HEK293 (cell line): ENCODE measurements at regions not wholly inside any gene's neighbourhood (a gene's known extent, or its start where the extent isn't known, plus 50 kb on each side); places are given as distances from the start of the nearest gene placed in this dataset.

ENCODE experiments used
- BCL11A ChIP-seq: fragments of 450-650 bp; formaldehyde crosslinking; IDR thresholded peaks from 2 replicates; pipeline ENCODE4 v1.5.1; 2016; ENCODE audit warnings: low read depth, missing biosample characterization, missing genetic modification characterization
- CTCF ChIP-seq: fragments of 450-650 bp; formaldehyde crosslinking; IDR thresholded peaks from 2 replicates; pipeline ENCODE4 v1.5.1; 2016; ENCODE audit warnings: missing biosample characterization, missing genetic modification characterization
- EGR2 ChIP-seq: fragments of 450-650 bp; formaldehyde crosslinking; IDR thresholded peaks from 2 replicates; pipeline ENCODE4 v1.5.1; 2016; ENCODE audit warnings: low read depth, missing biosample characterization, missing genetic modification characterization
- HOXA7 ChIP-seq: sonication (generic); formaldehyde crosslinking; IDR thresholded peaks from 2 replicates; pipeline ENCODE4 v1.8.1; 2022; ENCODE audit warnings: missing genetic modification reagents, borderline replicate concordance
- KLF16 ChIP-seq: fragments of 450-650 bp; formaldehyde crosslinking; IDR thresholded peaks from 2 replicates; pipeline ENCODE4 v1.5.1; 2017; ENCODE audit warnings: missing biosample characterization, missing genetic modification characterization
- PRDM1 ChIP-seq: fragments of 450-650 bp; formaldehyde crosslinking; IDR thresholded peaks from 2 replicates; pipeline ENCODE4; 2016; ENCODE audit warnings: missing biosample characterization, missing genetic modification characterization
- REST ChIP-seq: fragments of 450-650 bp; formaldehyde crosslinking; IDR thresholded peaks from 2 replicates; pipeline ENCODE4 v1.5.1; 2016; ENCODE audit warnings: missing biosample characterization, missing genetic modification characterization
- ZBTB10 ChIP-seq: fragments of 450-650 bp; formaldehyde crosslinking; IDR thresholded peaks from 2 replicates; pipeline ENCODE4 v1.5.1; 2016; ENCODE audit warnings: missing biosample characterization, missing genetic modification characterization
- ZBTB17 ChIP-seq: fragments of 450-650 bp; formaldehyde crosslinking; IDR thresholded peaks from 2 replicates; pipeline ENCODE4 v1.5.1; 2016; ENCODE audit warnings: missing biosample characterization, missing genetic modification characterization
- ZBTB21 ChIP-seq: fragments of 450-650 bp; formaldehyde crosslinking; IDR thresholded peaks from 2 replicates; pipeline ENCODE4 v1.5.1; 2017; ENCODE audit warnings: missing biosample characterization, missing genetic modification characterization
- ZBTB49 ChIP-seq: fragments of 450-650 bp; formaldehyde crosslinking; IDR thresholded peaks from 2 replicates; pipeline ENCODE4 v1.5.1; 2016; ENCODE audit warnings: missing biosample characterization, missing genetic modification characterization, low read depth
- ZFP37 ChIP-seq: fragments of 450-650 bp; formaldehyde crosslinking; IDR thresholded peaks from 2 replicates; pipeline ENCODE4 v1.5.1; 2016; ENCODE audit warnings: missing biosample characterization, missing genetic modification characterization
- ZNF157 ChIP-seq: fragments of 450-650 bp; formaldehyde crosslinking; IDR thresholded peaks from 2 replicates; pipeline ENCODE4 v1.5.1; 2016; ENCODE audit warnings: missing biosample characterization, missing genetic modification characterization
- ZNF184 ChIP-seq: fragments of 450-650 bp; IDR thresholded peaks from 2 replicates; pipeline ENCODE4 v1.5.1; 2018; ENCODE audit warnings: missing biosample characterization, mild to moderate bottlenecking, missing genetic modification characterization
- ZNF404 ChIP-seq: fragments of 450-650 bp; formaldehyde crosslinking; IDR thresholded peaks from 2 replicates; pipeline ENCODE4 v1.5.1; 2017; ENCODE audit warnings: missing biosample characterization, missing genetic modification characterization
- ZNF473 ChIP-seq: fragments of 450-650 bp; formaldehyde crosslinking; IDR thresholded peaks from 2 replicates; pipeline ENCODE4 v1.5.1; 2017; ENCODE audit warnings: missing biosample characterization, missing genetic modification characterization
- ZNF514 ChIP-seq: fragments of 450-650 bp; formaldehyde crosslinking; IDR thresholded peaks from 2 replicates; pipeline ENCODE4 v1.5.1; 2016; ENCODE audit warnings: missing biosample characterization, missing genetic modification characterization
- ZNF521 ChIP-seq: fragments of 450-650 bp; formaldehyde crosslinking; IDR thresholded peaks from 2 replicates; pipeline ENCODE4 v1.5.1; 2017; ENCODE audit warnings: missing biosample characterization, mild to moderate bottlenecking, missing genetic modification characterization
- ZNF571 ChIP-seq: fragments of 450-650 bp; formaldehyde crosslinking; IDR thresholded peaks from 2 replicates; pipeline ENCODE4 v1.5.0; 2017; ENCODE audit warnings: missing biosample characterization, missing genetic modification characterization
- ZNF610 ChIP-seq: fragments of 450-650 bp; formaldehyde crosslinking; IDR thresholded peaks from 2 replicates; pipeline ENCODE4 v1.5.1; 2016; ENCODE audit warnings: missing biosample characterization, missing genetic modification characterization, borderline replicate concordance
- ZNF621 ChIP-seq: fragments of 450-650 bp; formaldehyde crosslinking; IDR thresholded peaks from 2 replicates; pipeline ENCODE4 v1.5.1; 2017; ENCODE audit warnings: missing biosample characterization, missing genetic modification characterization
- ZNF623 ChIP-seq: fragments of 450-650 bp; formaldehyde crosslinking; IDR thresholded peaks from 2 replicates; pipeline ENCODE4 v1.5.1; 2016; ENCODE audit warnings: missing biosample characterization, missing genetic modification characterization
- ZNF629 ChIP-seq: fragments of 450-650 bp; formaldehyde crosslinking; IDR thresholded peaks from 2 replicates; pipeline ENCODE4 v1.5.1; 2017; ENCODE audit warnings: missing biosample characterization, missing genetic modification characterization
- ZNF776 ChIP-seq: fragments of 450-650 bp; formaldehyde crosslinking; IDR thresholded peaks from 2 replicates; pipeline ENCODE4 v1.5.0; 2017; ENCODE audit warnings: missing biosample characterization, missing genetic modification characterization, borderline replicate concordance
- ZSCAN23 ChIP-seq: fragments of 450-650 bp; formaldehyde crosslinking; IDR thresholded peaks from 2 replicates; pipeline ENCODE4 v1.5.1; 2016; ENCODE audit warnings: missing biosample characterization, missing genetic modification characterization
- TF ChIP-seq, protein P1 (sequence below): fragments of 450-650 bp; formaldehyde crosslinking; IDR thresholded peaks from 2 replicates; pipeline ENCODE4 v1.5.1; 2016; ENCODE audit warnings: missing biosample characterization, missing genetic modification characterization
- TF ChIP-seq, protein P2 (sequence below): fragments of 450-650 bp; formaldehyde crosslinking; optimal IDR thresholded peaks from 2 replicates; pipeline ENCODE3; 2016; ENCODE audit warnings: missing biosample characterization, mild to moderate bottlenecking, missing genetic modification characterization

- TF ChIP-seq, protein P1, sequence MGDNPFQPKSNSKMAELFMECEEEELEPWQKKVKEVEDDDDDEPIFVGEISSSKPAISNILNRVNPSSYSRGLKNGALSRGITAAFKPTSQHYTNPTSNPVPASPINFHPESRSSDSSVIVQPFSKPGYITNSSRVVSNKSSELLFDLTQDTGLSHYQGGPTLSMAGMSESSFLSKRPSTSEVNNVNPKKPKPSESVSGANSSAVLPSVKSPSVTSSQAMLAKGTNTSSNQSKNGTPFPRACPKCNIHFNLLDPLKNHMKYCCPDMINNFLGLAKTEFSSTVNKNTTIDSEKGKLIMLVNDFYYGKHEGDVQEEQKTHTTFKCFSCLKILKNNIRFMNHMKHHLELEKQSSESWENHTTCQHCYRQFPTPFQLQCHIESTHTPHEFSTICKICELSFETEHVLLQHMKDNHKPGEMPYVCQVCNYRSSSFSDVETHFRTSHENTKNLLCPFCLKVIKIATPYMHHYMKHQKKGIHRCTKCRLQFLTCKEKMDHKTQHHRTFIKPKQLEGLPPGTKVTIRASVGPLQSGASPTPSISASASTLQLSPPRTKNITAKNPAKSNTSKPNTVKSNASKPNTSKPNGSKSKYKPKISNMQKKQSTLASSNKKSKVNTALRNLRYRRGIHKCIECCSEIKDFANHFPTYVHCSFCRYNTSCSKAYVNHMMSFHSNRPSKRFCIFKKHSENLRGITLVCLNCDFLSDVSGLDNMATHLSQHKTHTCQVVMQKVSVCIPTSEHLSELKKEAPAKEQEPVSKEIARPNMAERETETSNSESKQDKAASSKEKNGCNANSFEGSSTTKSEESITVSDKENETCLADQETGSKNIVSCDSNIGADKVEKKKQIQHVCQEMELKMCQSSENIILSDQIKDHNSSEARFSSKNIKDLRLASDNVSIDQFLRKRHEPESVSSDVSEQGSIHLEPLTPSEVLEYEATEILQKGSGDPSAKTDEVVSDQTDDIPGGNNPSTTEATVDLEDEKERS (tag by site-specific recombination), result no peak
- TF ChIP-seq ZNF473, result no peak
- TF ChIP-seq ZNF610 (tag by site-specific recombination), result peak; percentile 37; the same call in 1 of the 2 replicates
- no peak for TF ChIP-seq ZNF157 (tag by site-specific recombination)
- TF ChIP-seq ZBTB49, result no peak
- TF ChIP-seq BCL11A, result peak; percentile 82; the same call in 1 of the 2 replicates
- TF ChIP-seq ZNF404 (tag by site-specific recombination), result no peak
- no peak for TF ChIP-seq ZNF623 (tag by site-specific recombination)
- no peak for TF ChIP-seq HOXA7 (CRISPR knock-in tag)
- TF ChIP-seq PRDM1, result no peak
- TF ChIP-seq ZBTB21 (tag by site-specific recombination), result no peak; the same call in none of the 2 replicates
- no peak for TF ChIP-seq CTCF (tag by site-specific recombination)
- peak; percentile 31; the same call in 1 of the 2 replicates for TF ChIP-seq ZSCAN23 (tag by site-specific recombination)
- TF ChIP-seq ZNF629 (tag by site-specific recombination), result peak; percentile 86
- no peak for TF ChIP-seq ZFP37
- TF ChIP-seq ZNF571 (tag by site-specific recombination), result no peak
- TF ChIP-seq KLF16 (tag by site-specific recombination), result no peak
- no peak for TF ChIP-seq REST (tag by site-specific recombination)
- TF ChIP-seq ZNF776 (tag by site-specific recombination), result no peak
- peak; percentile 92 for TF ChIP-seq ZBTB17 (tag by site-specific recombination)
- TF ChIP-seq ZNF521 (tag by site-specific recombination), result no peak
- no peak for TF ChIP-seq ZNF621 (tag by site-specific recombination)
- TF ChIP-seq ZNF184 (tag by site-specific recombination), result no peak
- TF ChIP-seq EGR2 (tag by site-specific recombination), result no peak
- no peak for TF ChIP-seq ZBTB10 (tag by site-specific recombination)
- TF ChIP-seq, protein P2, sequence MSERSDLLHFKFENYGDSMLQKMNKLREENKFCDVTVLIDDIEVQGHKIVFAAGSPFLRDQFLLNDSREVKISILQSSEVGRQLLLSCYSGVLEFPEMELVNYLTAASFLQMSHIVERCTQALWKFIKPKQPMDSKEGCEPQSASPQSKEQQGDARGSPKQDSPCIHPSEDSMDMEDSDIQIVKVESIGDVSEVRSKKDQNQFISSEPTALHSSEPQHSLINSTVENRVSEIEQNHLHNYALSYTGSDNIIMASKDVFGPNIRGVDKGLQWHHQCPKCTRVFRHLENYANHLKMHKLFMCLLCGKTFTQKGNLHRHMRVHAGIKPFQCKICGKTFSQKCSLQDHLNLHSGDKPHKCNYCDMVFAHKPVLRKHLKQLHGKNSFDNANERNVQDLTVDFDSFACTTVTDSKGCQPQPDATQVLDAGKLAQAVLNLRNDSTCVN (tag by site-specific recombination), result no peak
- TF ChIP-seq ZNF514 (tag by site-specific recombination), result no peak
Observed at GRCh38 chr3:31165399-31165860, 271.0 kb upstream of the GADL1 start (continued).
